ENCODE measurements at regions not wholly inside any gene's neighbourhood (a gene's known extent, or its start where the extent isn't known, plus 50 kb on each side); places are given as distances from the start of the nearest gene placed in this dataset.
A peak's percentile ranks its signal among the peaks of the same experiment; 100 is the strongest.

GRCh38 chr4:121485190-121485804 is 104.5 kb upstream of the QRFPR start:
- no peak overlapping the region for H3K4me3 Mint-ChIP-seq
- H3K27ac Mint-ChIP-seq: no peak overlapping the region
- no peaks in the 10 kb centered on the region for H3K36me3 Mint-ChIP-seq
- no peak for DNase-seq
- peaks cover 0 to 2% (median 0%) of the 10 kb centered on the region in 7 donors for H3K9me3 Mint-ChIP-seq
- no peak for ATAC-seq (ENCODE audit: low read depth in 2 of 2)
- H3K27me3 Mint-ChIP-seq: peaks cover 4 to 12% (median 11%) of the 10 kb centered on the region in 3 donors
- no peaks in the 10 kb centered on the region for H3K4me1 Mint-ChIP-seq

- Mint-ChIP-seq H3K27me3 (peaks cover 4 to 12% (median 11%) of the 10 kb centered on the region in 3 donors), H3K27ac (no peak overlapping the region), H3K4me3 (no peak overlapping the region), H3K36me3 (no peaks in the 10 kb centered on the region), H3K9me3 (peaks cover 0 to 2% (median 0%) of the 10 kb centered on the region in 7 donors), H3K4me1 (no peaks in the 10 kb centered on the region)
- DNase-seq: no peak
- no peak for ATAC-seq (ENCODE audit: low read depth in 2 of 2)
Observed at GRCh38 chr4:121484633-121485032, 103.8 kb upstream of the QRFPR start.

- no peak for DNase-seq
- no peak for ATAC-seq (ENCODE audit: low read depth in 2 of 2)
- H3K9me3 Mint-ChIP-seq: no peaks in the 10 kb centered on the region
- no peaks in the 10 kb centered on the region for H3K4me1 Mint-ChIP-seq
- no peaks in the 10 kb centered on the region for H3K36me3 Mint-ChIP-seq
- no peak overlapping the region for H3K27ac Mint-ChIP-seq
- no peak overlapping the region for H3K4me3 Mint-ChIP-seq
- peaks cover 0 to 11% (median 4%) of the 10 kb centered on the region in 3 donors for H3K27me3 Mint-ChIP-seq
Observed at GRCh38 chr4:121479808-121480207, 99.0 kb upstream of the QRFPR start.

GRCh38 chr4:121477480-121477879 is 96.7 kb upstream of the QRFPR start:
- H3K4me1 Mint-ChIP-seq: no peaks in the 10 kb centered on the region
- H3K9me3 Mint-ChIP-seq: no peaks in the 10 kb centered on the region
- no peak overlapping the region for H3K27ac Mint-ChIP-seq
- DNase-seq: no peak
- no peaks in the 10 kb centered on the region for H3K36me3 Mint-ChIP-seq
- H3K27me3 Mint-ChIP-seq: no peaks in the 10 kb centered on the region
- H3K4me3 Mint-ChIP-seq: no peak overlapping the region
- no peak for ATAC-seq (ENCODE audit: low read depth in 2 of 2)

- H3K36me3 Mint-ChIP-seq: no peaks in the 10 kb centered on the region
Observed at GRCh38 chr4:121477079-121477478, 96.3 kb upstream of the QRFPR start.

GRCh38 chr4:121472937-121473721 is 92.3 kb upstream of the QRFPR start:
- peak overlapping the region in 1 of 6 donors; percentile 22 for H3K27ac Mint-ChIP-seq
- H3K36me3 Mint-ChIP-seq: peaks cover 0 to 8% of the 10 kb centered on the region in 2 donors
- no peak for ATAC-seq (ENCODE audit: low read depth in 2 of 2)
- H3K9me3 Mint-ChIP-seq: peaks cover 1 to 10% (median 5%) of the 10 kb centered on the region in 7 donors
- DNase-seq: no peak
- H3K4me1 Mint-ChIP-seq: no peaks in the 10 kb centered on the region
- H3K27me3 Mint-ChIP-seq: no peaks in the 10 kb centered on the region
- H3K4me3 Mint-ChIP-seq: no peak overlapping the region

More at GRCh38 chr4:121477079-121477478, 96.3 kb upstream of the QRFPR start:
- Mint-ChIP-seq H3K9me3 (no peaks in the 10 kb centered on the region), H3K4me3 (no peak overlapping the region), H3K27me3 (no peaks in the 10 kb centered on the region), H3K27ac (no peak overlapping the region), H3K4me1 (no peaks in the 10 kb centered on the region)
- ATAC-seq (ENCODE audit: low read depth in 2 of 2): no peak
- no peak for DNase-seq

GRCh38 chr4:121464854-121465253 is 84.0 kb upstream of the QRFPR start:
- no peaks in the 10 kb centered on the region for H3K4me1 Mint-ChIP-seq
- no peak for ATAC-seq (ENCODE audit: low read depth in 2 of 2)
- DNase-seq: no peak

GRCh38 chr4:121462660-121463261 is 81.9 kb upstream of the QRFPR start:
- Mint-ChIP-seq H3K27me3 (peaks cover 8 to 22% (median 19%) of the 10 kb centered on the region in 3 donors), H3K4me3 (no peak overlapping the region), H3K27ac (no peak overlapping the region), H3K4me1 (no peaks in the 10 kb centered on the region), H3K9me3 (peaks cover 4 to 15% (median 11%) of the 10 kb centered on the region in 7 donors), H3K36me3 (peaks cover 0 to 7% of the 10 kb centered on the region in 2 donors)
- DNase-seq: no peak
- peak in 1 of 2 donors; percentile 25 for ATAC-seq (ENCODE audit: low read depth in 2 of 2)

More at GRCh38 chr4:121464854-121465253, 84.0 kb upstream of the QRFPR start:
- Mint-ChIP-seq H3K9me3 (peaks cover 7 to 29% (median 16%) of the 10 kb centered on the region in 7 donors), H3K27ac (no peak overlapping the region), H3K36me3 (peaks cover 7 to 8% of the 10 kb centered on the region in 2 donors), H3K27me3 (peaks cover 8 to 19% (median 18%) of the 10 kb centered on the region in 3 donors), H3K4me3 (no peak overlapping the region)

GRCh38 chr4:121459026-121459425 is 78.2 kb upstream of the QRFPR start:
- H3K27ac Mint-ChIP-seq: no peak overlapping the region
- no peak overlapping the region for H3K4me3 Mint-ChIP-seq
- H3K36me3 Mint-ChIP-seq: no peaks in the 10 kb centered on the region
- no peaks in the 10 kb centered on the region for H3K4me1 Mint-ChIP-seq
- ATAC-seq (ENCODE audit: low read depth in 2 of 2) (no peak), DNase-seq (no peak)
- peaks cover 0 to 3% (median 0%) of the 10 kb centered on the region in 7 donors for H3K9me3 Mint-ChIP-seq
- peaks cover 14 to 30% (median 24%) of the 10 kb centered on the region in 3 donors for H3K27me3 Mint-ChIP-seq

GRCh38 chr4:121457278-121457875 is 76.6 kb upstream of the QRFPR start:
- no peak for DNase-seq
- Mint-ChIP-seq H3K4me3 (no peak overlapping the region), H3K4me1 (no peaks in the 10 kb centered on the region), H3K9me3 (peaks cover 0 to 3% (median 0%) of the 10 kb centered on the region in 7 donors), H3K27me3 (peaks cover 14 to 25% (median 21%) of the 10 kb centered on the region in 3 donors), H3K27ac (no peak overlapping the region), H3K36me3 (no peaks in the 10 kb centered on the region)
- ATAC-seq (ENCODE audit: low read depth in 2 of 2): no peak

GRCh38 chr4:121455285-121455684 is 74.5 kb upstream of the QRFPR start:
- Mint-ChIP-seq H3K4me1 (no peaks in the 10 kb centered on the region), H3K36me3 (no peaks in the 10 kb centered on the region), H3K27ac (no peak overlapping the region), H3K4me3 (no peak overlapping the region), H3K27me3 (peaks cover 6 to 12% (median 12%) of the 10 kb centered on the region in 3 donors), H3K9me3 (no peaks in the 10 kb centered on the region)
- ATAC-seq (ENCODE audit: low read depth in 2 of 2) (no peak), DNase-seq (no peak)

- DNase-seq (no peak), ATAC-seq (ENCODE audit: low read depth in 2 of 2) (no peak)
- Mint-ChIP-seq H3K9me3 (no peaks in the 10 kb centered on the region), H3K36me3 (no peaks in the 10 kb centered on the region), H3K4me3 (peak overlapping the region in 1 of 8 donors; percentile 13), H3K27ac (peak overlapping the region in 1 of 6 donors; percentile 8), H3K27me3 (peaks cover 6 to 12% (median 12%) of the 10 kb centered on the region in 3 donors), H3K4me1 (no peaks in the 10 kb centered on the region)
Observed at GRCh38 chr4:121454251-121454979, 73.6 kb upstream of the QRFPR start.

- Mint-ChIP-seq H3K4me1 (no peaks in the 10 kb centered on the region), H3K9me3 (peaks cover 0 to 4% (median 0%) of the 10 kb centered on the region in 7 donors), H3K27me3 (peaks cover 6 to 12% (median 12%) of the 10 kb centered on the region in 3 donors), H3K27ac (no peak overlapping the region), H3K4me3 (no peak overlapping the region), H3K36me3 (no peaks in the 10 kb centered on the region)
- ATAC-seq (ENCODE audit: low read depth in 2 of 2) (no peak), DNase-seq (no peak)
Observed at GRCh38 chr4:121451310-121451709, 70.5 kb upstream of the QRFPR start.

All from naive B cell (primary cell).